ENCODE measurements at regions not wholly inside any gene's neighbourhood (a gene's known extent, or its start where the extent isn't known, plus 50 kb on each side); places are given as distances from the start of the nearest gene placed in this dataset.

DNA sequence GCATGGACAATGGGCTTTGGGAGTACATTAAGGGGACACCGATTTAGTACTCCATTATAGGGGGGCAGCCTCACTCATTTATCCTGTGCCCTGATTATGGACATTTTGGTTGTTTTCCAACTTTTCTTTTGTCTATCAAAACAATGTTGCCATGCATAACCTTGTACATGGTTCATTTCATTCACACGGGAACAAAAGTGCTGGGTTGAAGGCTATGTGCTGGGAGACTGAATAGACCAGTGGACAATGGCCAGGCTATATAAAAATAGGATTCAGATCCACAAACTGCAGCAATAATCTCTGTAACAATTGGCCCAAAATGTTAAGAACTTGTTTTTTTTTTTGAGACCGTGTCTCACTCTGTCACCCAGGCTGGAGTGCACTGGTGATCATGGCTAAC is 100.7 kb upstream of the GMDS start:
- H3K9me3 Mint-ChIP-seq, result no peaks in the 10 kb centered on the region
- H3K27ac ChIP-seq (ENCODE audit: low read depth, low read length), result no peak overlapping the region
- no peaks in the 10 kb centered on the region for H3K27me3 ChIP-seq (ENCODE audit: control insufficient read depth, insufficient read depth, low read length, poor library complexity, severe bottlenecking)
- TF ChIP-seq, protein P1, sequence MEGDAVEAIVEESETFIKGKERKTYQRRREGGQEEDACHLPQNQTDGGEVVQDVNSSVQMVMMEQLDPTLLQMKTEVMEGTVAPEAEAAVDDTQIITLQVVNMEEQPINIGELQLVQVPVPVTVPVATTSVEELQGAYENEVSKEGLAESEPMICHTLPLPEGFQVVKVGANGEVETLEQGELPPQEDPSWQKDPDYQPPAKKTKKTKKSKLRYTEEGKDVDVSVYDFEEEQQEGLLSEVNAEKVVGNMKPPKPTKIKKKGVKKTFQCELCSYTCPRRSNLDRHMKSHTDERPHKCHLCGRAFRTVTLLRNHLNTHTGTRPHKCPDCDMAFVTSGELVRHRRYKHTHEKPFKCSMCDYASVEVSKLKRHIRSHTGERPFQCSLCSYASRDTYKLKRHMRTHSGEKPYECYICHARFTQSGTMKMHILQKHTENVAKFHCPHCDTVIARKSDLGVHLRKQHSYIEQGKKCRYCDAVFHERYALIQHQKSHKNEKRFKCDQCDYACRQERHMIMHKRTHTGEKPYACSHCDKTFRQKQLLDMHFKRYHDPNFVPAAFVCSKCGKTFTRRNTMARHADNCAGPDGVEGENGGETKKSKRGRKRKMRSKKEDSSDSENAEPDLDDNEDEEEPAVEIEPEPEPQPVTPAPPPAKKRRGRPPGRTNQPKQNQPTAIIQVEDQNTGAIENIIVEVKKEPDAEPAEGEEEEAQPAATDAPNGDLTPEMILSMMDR (conservative IDR thresholded peaks at IDR 0.05), result no peak
- no peaks in the 10 kb centered on the region for H3K4me1 ChIP-seq (ENCODE audit: control insufficient read depth, insufficient read depth, low read length)
- WGBS, 2 experiments (ENCODE audit: insufficient coverage in 1 of 2, insufficient read length in 1 of 2), result 81 to 94% methylated on average over 2 to 3 of the region's 3 CpGs
- DNase-seq, result no peak
- H3K36me3 ChIP-seq (ENCODE audit: control insufficient read depth, insufficient read depth, low read length), result no peaks in the 10 kb centered on the region
- no peak overlapping the region for H3K4me3 Mint-ChIP-seq
- no peaks in the 10 kb centered on the region for H3K27me3 Mint-ChIP-seq (ENCODE audit: insufficient read depth)
- H3K36me3 Mint-ChIP-seq (ENCODE audit: low read depth), result no peaks in the 10 kb centered on the region
- no peak overlapping the region for H3K4me3 ChIP-seq (ENCODE audit: low read length)
- no peaks in the 10 kb centered on the region for H3K9me3 ChIP-seq (ENCODE audit: control insufficient read depth, low read length)
- no peak overlapping the region for H3K9ac ChIP-seq (ENCODE audit: extremely low read depth, low read length, poor library complexity, severe bottlenecking)
- H3K4me1 Mint-ChIP-seq, result no peaks in the 10 kb centered on the region
- no peak overlapping the region for H3K27ac Mint-ChIP-seq

DNA sequence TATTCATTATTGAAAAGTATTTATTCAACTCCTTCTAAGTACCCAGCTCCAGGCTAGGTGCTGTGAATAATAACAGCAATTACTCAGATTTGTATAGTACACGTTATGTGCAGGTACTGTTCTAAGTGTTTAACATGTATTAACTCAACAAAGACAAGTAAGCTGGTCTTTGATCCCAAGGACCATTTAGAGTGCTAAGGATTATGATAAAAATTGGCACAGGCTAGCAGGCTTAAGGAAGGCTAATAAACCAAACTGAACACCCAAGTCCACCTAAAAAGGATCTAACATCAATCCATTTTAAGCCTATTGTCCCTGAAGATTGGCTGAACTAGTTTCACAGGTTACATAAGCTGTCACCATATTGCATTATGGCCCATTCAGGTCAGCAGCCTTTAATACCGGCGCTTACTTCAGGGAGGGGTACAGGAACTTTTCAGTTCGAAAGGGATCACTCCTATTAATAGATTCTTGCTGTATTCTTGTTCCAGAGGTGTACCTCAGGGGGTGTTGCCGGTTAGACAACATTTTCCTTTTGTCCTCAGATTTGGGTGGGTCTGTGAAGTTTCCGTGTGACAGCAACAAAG is 99.0 kb upstream of the GMDS start:
- no peak overlapping the region for H3K27ac ChIP-seq (ENCODE audit: low read depth, low read length)
- H3K9me3 ChIP-seq (ENCODE audit: control insufficient read depth, low read length), result peaks cover 15% of the 10 kb centered on the region
- Mint-ChIP-seq H3K4me1 (no peaks in the 10 kb centered on the region), H3K27ac (no peak overlapping the region), H3K27me3 (ENCODE audit: insufficient read depth) (no peaks in the 10 kb centered on the region), H3K36me3 (ENCODE audit: low read depth) (no peaks in the 10 kb centered on the region), H3K4me3 (no peak overlapping the region), H3K9me3 (peaks cover 10% of the 10 kb centered on the region)
- no peaks in the 10 kb centered on the region for H3K36me3 ChIP-seq (ENCODE audit: control insufficient read depth, insufficient read depth, low read length)
- H3K4me1 ChIP-seq (ENCODE audit: control insufficient read depth, insufficient read depth, low read length), result no peaks in the 10 kb centered on the region
- 91 to 100% methylated on average over 3 to 6 of the region's 6 CpGs for WGBS, 2 experiments (ENCODE audit: insufficient coverage in 1 of 2, insufficient read length in 1 of 2)
- no peak overlapping the region for H3K9ac ChIP-seq (ENCODE audit: extremely low read depth, low read length, poor library complexity, severe bottlenecking)
- TF ChIP-seq, protein P1 (conservative IDR thresholded peaks at IDR 0.05), result no peak
- H3K27me3 ChIP-seq (ENCODE audit: control insufficient read depth, insufficient read depth, low read length, poor library complexity, severe bottlenecking), result no peaks in the 10 kb centered on the region
- no peak for DNase-seq
- no peak overlapping the region for H3K4me3 ChIP-seq (ENCODE audit: low read length)

DNA sequence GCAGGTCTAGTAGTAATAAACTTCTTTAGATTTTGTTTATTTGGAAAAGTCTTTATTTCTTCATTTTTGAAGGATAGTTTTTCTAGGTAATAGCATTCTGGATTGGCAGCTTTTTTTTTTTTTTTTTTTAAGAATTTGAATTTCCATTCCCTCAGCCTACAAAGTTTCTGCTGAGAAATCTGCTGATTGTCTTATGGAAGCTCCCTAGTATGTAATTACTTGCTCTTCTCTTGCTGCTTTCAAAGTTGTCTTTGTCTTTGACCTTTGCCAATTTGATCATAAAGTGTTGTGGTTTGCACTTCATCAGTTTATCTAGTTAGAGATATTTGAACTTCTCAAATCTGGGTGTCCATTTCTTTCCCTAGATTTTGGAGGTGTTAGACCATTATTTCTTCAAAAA is 82.2 kb upstream of the GMDS start:
- no peak overlapping the region for H3K27ac Mint-ChIP-seq
- no peak overlapping the region for H3K9ac ChIP-seq (ENCODE audit: extremely low read depth, low read length, poor library complexity, severe bottlenecking)
- peaks cover 2% of the 10 kb centered on the region for H3K27me3 Mint-ChIP-seq (ENCODE audit: insufficient read depth)
- H3K36me3 Mint-ChIP-seq (ENCODE audit: low read depth), result peaks cover 17% of the 10 kb centered on the region
- no peaks in the 10 kb centered on the region for H3K27me3 ChIP-seq (ENCODE audit: control insufficient read depth, insufficient read depth, low read length, poor library complexity, severe bottlenecking)
- peaks cover 71% of the 10 kb centered on the region for H3K9me3 Mint-ChIP-seq
- H3K4me3 Mint-ChIP-seq, result no peak overlapping the region
- H3K36me3 ChIP-seq (ENCODE audit: control insufficient read depth, insufficient read depth, low read length), result no peaks in the 10 kb centered on the region
- H3K27ac ChIP-seq (ENCODE audit: low read depth, low read length), result no peak overlapping the region
- H3K4me3 ChIP-seq (ENCODE audit: low read length), result no peak overlapping the region
- H3K4me1 Mint-ChIP-seq, result no peaks in the 10 kb centered on the region
- peaks cover 60% of the 10 kb centered on the region for H3K9me3 ChIP-seq (ENCODE audit: control insufficient read depth, low read length)
- H3K4me1 ChIP-seq (ENCODE audit: control insufficient read depth, insufficient read depth, low read length), result no peaks in the 10 kb centered on the region
- no peak for DNase-seq
- TF ChIP-seq, protein P1 (conservative IDR thresholded peaks at IDR 0.05), result no peak

Data from endodermal cell (in vitro differentiated cells).